Panc1 (cell line): ENCODE measurements at regions not wholly inside any gene's neighbourhood (a gene's known extent, or its start where the extent isn't known, plus 50 kb on each side); places are given as distances from the start of the nearest gene placed in this dataset.

Source experiments
- ATAC-seq: fragments of 200-7000 bp; cut with Tn5 transposase; 2 replicates; pipeline ENCODE4 v1.9.1; 2020; ENCODE audit warnings: mild to moderate bottlenecking, moderate library complexity
- BruUV-seq: library from RNA; stranded (reverse); fragments of 400-500 nt; replicated peaks from 2 replicates; lab custom pipeline; 2021; lab: Mats Ljungman, UMichigan
- CTCF ChIA-PET: fragments of 300-600 bp; sonication (Branson Sonifier 250); formaldehyde crosslinking; loops from one replicate; lab custom pipeline; 2022; ENCODE audit warnings: antibody characterized with exemption; lab: Charles Lee
- POLR2A ChIA-PET: fragments of 300-600 bp; sonication (Branson Sonifier 250); formaldehyde crosslinking; loops from one replicate; lab custom pipeline; 2022; ENCODE audit warnings: antibody characterized with exemption; lab: Charles Lee
- DNase-seq: peaks from one replicate; pipeline ENCODE4 v3.0.0-alpha.2; 2010; ENCODE audit warnings: low read depth, low spot score
- H3K27ac ChIP-seq: 2 replicates; pipeline ENCODE4 v1.5.1; 2011; ENCODE audit warnings: mild to moderate bottlenecking, low read length, inconsistent platforms
- H3K27me3 ChIP-seq: fragments of 200-500 bp; sonication (Bioruptor generic); 2 replicates; pipeline ENCODE4 v1.6.0; 2014; ENCODE audit warnings: low read length, inconsistent platforms; ENCODE audit not compliant: control insufficient read depth, insufficient read depth
- H3K36me3 ChIP-seq: fragments of 200-500 bp; sonication (Bioruptor generic); 2 replicates; pipeline ENCODE4 v1.5.1; 2014; ENCODE audit warnings: inconsistent platforms, mild to moderate bottlenecking, low read length, moderate library complexity; ENCODE audit not compliant: control insufficient read depth, insufficient read depth
- H3K4me1 ChIP-seq: 2 replicates; pipeline ENCODE4 v1.5.1; 2011; ENCODE audit warnings: inconsistent platforms, mild to moderate bottlenecking, low read length, moderate library complexity; ENCODE audit not compliant: control insufficient read depth, insufficient read depth
- H3K4me3 ChIP-seq, 2 experiments: 2 replicates each; pipeline ENCODE4 v1.5.1; 2011 to 2012; ENCODE audit warnings: low read depth in 2 of 2, low read length in 2 of 2, mild to moderate bottlenecking in 2 of 2, inconsistent platforms in 1 of 2, moderate library complexity in 1 of 2
- H3K9me3 ChIP-seq: fragments of 200-500 bp; sonication (Bioruptor generic); 2 replicates; pipeline ENCODE4 v1.5.1; 2014; ENCODE audit warnings: low read depth, mild to moderate bottlenecking, inconsistent platforms, low read length, moderate library complexity; ENCODE audit not compliant: control insufficient read depth, insufficient read depth
- POLR2AphosphoS5 ChIP-seq: IDR thresholded peaks from 2 replicates; pipeline ENCODE4 v1.6.1; 2012; ENCODE audit warnings: mild to moderate bottlenecking, low read depth, low read length, moderate library complexity
- SIN3A ChIP-seq: IDR thresholded peaks from 2 replicates; pipeline ENCODE4 v1.6.1; 2012; ENCODE audit warnings: low read depth, mild to moderate bottlenecking, low read length, moderate library complexity, borderline replicate concordance; ENCODE audit not compliant: insufficient read depth
- TCF7L2 ChIP-seq: IDR thresholded peaks from 2 replicates; pipeline ENCODE4 v1.6.1; 2011; ENCODE audit warnings: mild to moderate bottlenecking, low read depth, low read length, inconsistent platforms
- in situ Hi-C: cut with HindIII; loops from 2 replicates; pipeline ENCODE4 v1.10.0; 2016; ENCODE audit warnings: low sequenced_read_pairs, low pct_unique_long_range_greater_than_20kb
- intact Hi-C: fragments of 100-400 bp; cut with micrococcal nuclease; formaldehyde crosslinking; loops from one replicate; pipeline ENCODE4 v1.10.0; 2022; ENCODE audit not compliant: unreplicated experiment
- TF ChIP-seq, protein P1 (sequence below): fragments of 450-650 bp; IDR thresholded peaks from 2 replicates; pipeline ENCODE4 v1.5.1; 2017; ENCODE audit warnings: mild to moderate bottlenecking
- TF ChIP-seq, protein P2 (sequence below), 2 experiments: IDR thresholded peaks; 2 replicates each; pipeline ENCODE4 v1.6.1; 2011 to 2012; ENCODE audit warnings: low read depth in 2 of 2, control low read depth in 1 of 2, low read length in 1 of 2, mild to moderate bottlenecking in 1 of 2, moderate library complexity in 1 of 2; ENCODE audit not compliant: insufficient read depth in 1 of 2

DNA sequence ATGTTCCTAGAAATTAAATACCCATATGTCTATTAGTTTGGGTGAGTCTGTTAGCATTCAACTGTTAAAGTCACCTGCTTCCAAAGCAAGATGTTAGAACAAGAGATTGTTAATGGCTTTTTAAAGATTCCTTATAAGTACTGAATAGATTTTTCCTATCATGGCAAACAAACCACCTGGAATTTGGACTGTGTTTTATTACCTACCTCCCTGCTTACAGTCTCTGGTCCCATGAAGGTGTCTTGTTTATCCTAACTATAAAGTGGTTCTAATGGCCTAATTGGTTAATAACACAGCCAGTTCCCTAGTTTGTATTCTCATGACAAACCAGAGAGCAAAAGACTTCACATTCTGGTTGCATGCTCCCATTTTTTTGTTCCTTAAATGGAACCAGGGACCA, 149.5 kb downstream of the PPP1R2C start:
- Histone ChIP-seq H3K9me3 (no peaks in the 10 kb centered on the region), H3K36me3 (no peaks in the 10 kb centered on the region), H3K4me1 (no peaks in the 10 kb centered on the region), H3K27ac (no peak overlapping the region), H3K4me3 (no peak overlapping the region), H3K27me3 (no peaks in the 10 kb centered on the region)
- in situ Hi-C loops = no loop called here
- ATAC-seq (no peak), DNase-seq (no peak)
- POLR2A ChIA-PET = no interaction called here
- intact Hi-C loops = no loop called here
- CTCF ChIA-PET = no interaction called here
- TF ChIP-seq TCF7L2 (no peak), POLR2AphosphoS5 (no peak), SIN3A (no peak)
- TF ChIP-seq, protein P1, sequence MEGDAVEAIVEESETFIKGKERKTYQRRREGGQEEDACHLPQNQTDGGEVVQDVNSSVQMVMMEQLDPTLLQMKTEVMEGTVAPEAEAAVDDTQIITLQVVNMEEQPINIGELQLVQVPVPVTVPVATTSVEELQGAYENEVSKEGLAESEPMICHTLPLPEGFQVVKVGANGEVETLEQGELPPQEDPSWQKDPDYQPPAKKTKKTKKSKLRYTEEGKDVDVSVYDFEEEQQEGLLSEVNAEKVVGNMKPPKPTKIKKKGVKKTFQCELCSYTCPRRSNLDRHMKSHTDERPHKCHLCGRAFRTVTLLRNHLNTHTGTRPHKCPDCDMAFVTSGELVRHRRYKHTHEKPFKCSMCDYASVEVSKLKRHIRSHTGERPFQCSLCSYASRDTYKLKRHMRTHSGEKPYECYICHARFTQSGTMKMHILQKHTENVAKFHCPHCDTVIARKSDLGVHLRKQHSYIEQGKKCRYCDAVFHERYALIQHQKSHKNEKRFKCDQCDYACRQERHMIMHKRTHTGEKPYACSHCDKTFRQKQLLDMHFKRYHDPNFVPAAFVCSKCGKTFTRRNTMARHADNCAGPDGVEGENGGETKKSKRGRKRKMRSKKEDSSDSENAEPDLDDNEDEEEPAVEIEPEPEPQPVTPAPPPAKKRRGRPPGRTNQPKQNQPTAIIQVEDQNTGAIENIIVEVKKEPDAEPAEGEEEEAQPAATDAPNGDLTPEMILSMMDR = no peak
- TF ChIP-seq, protein P2, sequence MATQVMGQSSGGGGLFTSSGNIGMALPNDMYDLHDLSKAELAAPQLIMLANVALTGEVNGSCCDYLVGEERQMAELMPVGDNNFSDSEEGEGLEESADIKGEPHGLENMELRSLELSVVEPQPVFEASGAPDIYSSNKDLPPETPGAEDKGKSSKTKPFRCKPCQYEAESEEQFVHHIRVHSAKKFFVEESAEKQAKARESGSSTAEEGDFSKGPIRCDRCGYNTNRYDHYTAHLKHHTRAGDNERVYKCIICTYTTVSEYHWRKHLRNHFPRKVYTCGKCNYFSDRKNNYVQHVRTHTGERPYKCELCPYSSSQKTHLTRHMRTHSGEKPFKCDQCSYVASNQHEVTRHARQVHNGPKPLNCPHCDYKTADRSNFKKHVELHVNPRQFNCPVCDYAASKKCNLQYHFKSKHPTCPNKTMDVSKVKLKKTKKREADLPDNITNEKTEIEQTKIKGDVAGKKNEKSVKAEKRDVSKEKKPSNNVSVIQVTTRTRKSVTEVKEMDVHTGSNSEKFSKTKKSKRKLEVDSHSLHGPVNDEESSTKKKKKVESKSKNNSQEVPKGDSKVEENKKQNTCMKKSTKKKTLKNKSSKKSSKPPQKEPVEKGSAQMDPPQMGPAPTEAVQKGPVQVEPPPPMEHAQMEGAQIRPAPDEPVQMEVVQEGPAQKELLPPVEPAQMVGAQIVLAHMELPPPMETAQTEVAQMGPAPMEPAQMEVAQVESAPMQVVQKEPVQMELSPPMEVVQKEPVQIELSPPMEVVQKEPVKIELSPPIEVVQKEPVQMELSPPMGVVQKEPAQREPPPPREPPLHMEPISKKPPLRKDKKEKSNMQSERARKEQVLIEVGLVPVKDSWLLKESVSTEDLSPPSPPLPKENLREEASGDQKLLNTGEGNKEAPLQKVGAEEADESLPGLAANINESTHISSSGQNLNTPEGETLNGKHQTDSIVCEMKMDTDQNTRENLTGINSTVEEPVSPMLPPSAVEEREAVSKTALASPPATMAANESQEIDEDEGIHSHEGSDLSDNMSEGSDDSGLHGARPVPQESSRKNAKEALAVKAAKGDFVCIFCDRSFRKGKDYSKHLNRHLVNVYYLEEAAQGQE (IDR thresholded peaks at IDR 0.05; ENCODE audit: insufficient read depth in 1 of 2, low read depth in 2 of 2, low read length in 1 of 2) = no peak
- no TSS peak for BruUV-seq

DNA sequence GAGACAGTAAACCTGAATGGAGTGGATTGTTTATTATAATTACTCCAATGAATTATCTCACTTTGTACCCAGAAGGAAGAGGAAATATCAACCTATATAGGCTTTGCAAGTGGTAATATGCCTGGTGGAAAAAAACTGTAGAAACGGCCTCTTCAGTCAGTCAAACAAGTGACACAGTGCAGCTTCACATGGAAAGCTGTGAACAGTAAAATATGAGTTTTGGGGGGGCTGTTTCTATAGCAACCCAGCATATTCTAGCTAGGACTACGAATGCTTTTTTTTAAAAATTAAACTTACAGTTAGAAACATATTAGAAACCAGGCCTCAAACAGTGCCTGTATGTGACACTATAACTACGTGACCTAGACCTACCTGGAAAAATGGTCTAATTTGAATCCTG, 150.1 kb downstream of the PPP1R2C start:
- no peak for ATAC-seq
- CTCF ChIA-PET = no interaction called here
- in situ Hi-C loops (no loop called here), intact Hi-C loops (no loop called here)
- Histone ChIP-seq H3K27me3 (no peaks in the 10 kb centered on the region), H3K27ac (no peak overlapping the region), H3K4me1 (no peaks in the 10 kb centered on the region), H3K9me3 (no peaks in the 10 kb centered on the region), H3K4me3 (no peak overlapping the region), H3K36me3 (no peaks in the 10 kb centered on the region)
- TF ChIP-seq SIN3A (no peak), POLR2AphosphoS5 (no peak), TCF7L2 (no peak)
- TF ChIP-seq, protein P2 (IDR thresholded peaks at IDR 0.05; ENCODE audit: insufficient read depth in 1 of 2, low read depth in 2 of 2, low read length in 1 of 2) = no peak
- TF ChIP-seq, protein P1 = no peak
- BruUV-seq = no TSS peak
- no peak for DNase-seq
- POLR2A ChIA-PET = no interaction called here
